Psoas muscle (tissue), 7 donors: ENCODE measurements at regions not wholly inside any gene's neighbourhood (a gene's known extent, or its start where the extent isn't known, plus 50 kb on each side); places are given as distances from the start of the nearest gene placed in this dataset.

ENCODE experiments used
- ATAC-seq, 4 donors: fragments of 200-7000 bp; cut with Tn5 transposase; one replicate each; pipeline ENCODE4 v1.9.1; 2020; ENCODE audit warnings: moderate library complexity in 3 of 4, mild to moderate bottlenecking in 2 of 4
- DNase-seq, 2 donors: peaks; one replicate each; pipeline ENCODE4 v3.0.0-alpha.2; 2020
- H3K27ac ChIP-seq: fragments of 200-600 bp; one replicate; pipeline ENCODE4 v1.8.0; 2022
- H3K27me3 ChIP-seq, 3 donors: fragments of 200-600 bp in 1 of 3; one replicate each; pipeline versions ENCODE4 v1.6.1 to v1.8.0; 2013 to 2022; ENCODE audit warnings: low read length in 2 of 3, mild to moderate bottlenecking in 2 of 3, moderate library complexity in 1 of 3; ENCODE audit not compliant: insufficient read depth in 3 of 3
- H3K36me3 ChIP-seq, 2 donors: fragments of 200-600 bp in 1 of 2; one replicate each; pipeline versions ENCODE4 v1.6.1 to v1.8.0; 2013 to 2022; ENCODE audit warnings: low read depth in 1 of 2, mild to moderate bottlenecking in 1 of 2, moderate library complexity in 1 of 2; ENCODE audit not compliant: insufficient read depth in 1 of 2
- H3K4me1 ChIP-seq: fragments of 200-600 bp; one replicate; pipeline ENCODE4 v1.8.0; 2022
- H3K4me3 ChIP-seq: fragments of 200-600 bp; one replicate; pipeline ENCODE4 v1.8.0; 2022; ENCODE audit warnings: mild to moderate bottlenecking
- H3K9me3 ChIP-seq: fragments of 200-600 bp; one replicate; pipeline ENCODE4 v1.8.0; 2022
- WGBS, 3 donors: extraction: QIAGEN DNeasy Blood & Tissue Kit; methylation state at CpG; one replicate each; pipeline versions ENCODE4 v1.1.6 to v1.1.7; 2013; 5-methylcytosine and 5-hydroxymethylcytosine counted together
- intact Hi-C, 2 donors: fragments of 100-400 bp; cut with DNase I; formaldehyde crosslinking; loops; one replicate each; pipeline versions ENCODE4 v1.11.0 to v1.14.2; 2022
- TF ChIP-seq, protein P1 (sequence below): fragments of 200-600 bp; IDR thresholded peaks from one replicate; pipeline ENCODE4 v1.8.0; 2022; ENCODE audit warnings: antibody characterized with exemption
- donor health status: healthy with polysubstance abuse.
- donor health status: DM: no; HTN: no; CAD: no; lungs with moderate emphysema.
- donor health status: Bipolar disorder and iron deficiency.
- donor health status: healthy.
- donor health status: DM: yes; HTN: yes; CAD: no.
- donor health status: DM: no; HTN: no; CAD: no.
- donor health status: DM: yes; HTN: yes; CAD: no.

GRCh38 chr18:68282232-68282631, 432.7 kb downstream of the TMX3 start:
- Histone ChIP-seq H3K36me3 (no peaks in the 10 kb centered on the region), H3K27me3 (no peaks in the 10 kb centered on the region), H3K4me3 (no peak overlapping the region), H3K4me1 (no peaks in the 10 kb centered on the region), H3K9me3 (no peaks in the 10 kb centered on the region), H3K27ac (no peak overlapping the region)
- TF ChIP-seq, protein P1, sequence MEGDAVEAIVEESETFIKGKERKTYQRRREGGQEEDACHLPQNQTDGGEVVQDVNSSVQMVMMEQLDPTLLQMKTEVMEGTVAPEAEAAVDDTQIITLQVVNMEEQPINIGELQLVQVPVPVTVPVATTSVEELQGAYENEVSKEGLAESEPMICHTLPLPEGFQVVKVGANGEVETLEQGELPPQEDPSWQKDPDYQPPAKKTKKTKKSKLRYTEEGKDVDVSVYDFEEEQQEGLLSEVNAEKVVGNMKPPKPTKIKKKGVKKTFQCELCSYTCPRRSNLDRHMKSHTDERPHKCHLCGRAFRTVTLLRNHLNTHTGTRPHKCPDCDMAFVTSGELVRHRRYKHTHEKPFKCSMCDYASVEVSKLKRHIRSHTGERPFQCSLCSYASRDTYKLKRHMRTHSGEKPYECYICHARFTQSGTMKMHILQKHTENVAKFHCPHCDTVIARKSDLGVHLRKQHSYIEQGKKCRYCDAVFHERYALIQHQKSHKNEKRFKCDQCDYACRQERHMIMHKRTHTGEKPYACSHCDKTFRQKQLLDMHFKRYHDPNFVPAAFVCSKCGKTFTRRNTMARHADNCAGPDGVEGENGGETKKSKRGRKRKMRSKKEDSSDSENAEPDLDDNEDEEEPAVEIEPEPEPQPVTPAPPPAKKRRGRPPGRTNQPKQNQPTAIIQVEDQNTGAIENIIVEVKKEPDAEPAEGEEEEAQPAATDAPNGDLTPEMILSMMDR, result no peak
- ATAC-seq, result no peak
- no peak for DNase-seq
- intact Hi-C loops, result no loop called here
- WGBS, 3 donors, result 55 to 68% (median 57%) methylated on average over 2 of the region's 2 CpGs

GRCh38 chr18:68275616-68276015, 439.3 kb downstream of the TMX3 start:
- H3K4me3 ChIP-seq, result no peak overlapping the region
- DNase-seq (no peak), ATAC-seq (no peak)
- no peaks in the 10 kb centered on the region for H3K36me3 ChIP-seq
- H3K27me3 ChIP-seq, result no peaks in the 10 kb centered on the region
- no peaks in the 10 kb centered on the region for H3K4me1 ChIP-seq
- no peaks in the 10 kb centered on the region for H3K9me3 ChIP-seq
- WGBS, 3 donors, result 0 to 61% (median 48%) methylated on average over 1 of the region's 1 CpG
- TF ChIP-seq, protein P1, result no peak
- intact Hi-C loops, result no loop called here
- H3K27ac ChIP-seq, result no peak overlapping the region

- Histone ChIP-seq H3K4me3 (no peak overlapping the region), H3K36me3 (no peaks in the 10 kb centered on the region), H3K4me1 (no peaks in the 10 kb centered on the region), H3K27me3 (no peaks in the 10 kb centered on the region), H3K9me3 (no peaks in the 10 kb centered on the region), H3K27ac (no peak overlapping the region)
- DNase-seq, result no peak
- WGBS, 3 donors, result 90 to 94% (median 92%) methylated on average over 3 of the region's 3 CpGs
- ATAC-seq, result no peak
- intact Hi-C loops, result no loop called here
- TF ChIP-seq, protein P1, result no peak
These were observed 444.9 kb downstream of the TMX3 start for GRCh38 chr18:68270017-68270416.

DNA sequence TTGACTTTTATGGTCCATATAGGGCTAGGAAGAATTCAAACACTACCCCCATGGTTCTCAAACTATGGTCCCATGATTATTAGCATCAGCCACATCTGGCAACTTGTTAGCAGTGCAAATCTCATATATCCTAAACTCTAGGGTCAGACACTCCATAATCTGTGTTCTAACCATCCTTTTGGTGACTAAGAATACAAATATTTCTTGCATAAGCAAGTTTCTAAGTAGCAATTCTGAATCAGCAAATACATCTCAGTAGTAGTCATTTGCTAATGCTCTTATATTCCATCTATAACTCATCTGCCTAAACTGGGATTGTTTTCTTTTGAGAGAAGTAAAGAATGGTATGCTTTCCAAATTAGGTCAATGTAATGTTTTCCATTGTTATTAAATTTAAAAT, 447.3 kb downstream of the TMX3 start:
- intact Hi-C loops, result no loop called here

GRCh38 chr18:68263481-68263880, 451.4 kb downstream of the TMX3 start:
- H3K9me3 ChIP-seq, result no peaks in the 10 kb centered on the region
- WGBS, 3 donors, result 84 to 90% (median 89%) methylated on average over 5 of the region's 5 CpGs
- ATAC-seq, result no peak
- DNase-seq, result no peak
- TF ChIP-seq, protein P1, result no peak
- no peak overlapping the region for H3K4me3 ChIP-seq
- H3K4me1 ChIP-seq, result no peaks in the 10 kb centered on the region
- H3K27ac ChIP-seq, result no peak overlapping the region
- H3K36me3 ChIP-seq, result no peaks in the 10 kb centered on the region
- intact Hi-C loops, result no loop called here
- no peaks in the 10 kb centered on the region for H3K27me3 ChIP-seq

More for the DNA sequence above, 447.3 kb downstream of the TMX3 start:
- Histone ChIP-seq H3K4me3 (no peak overlapping the region), H3K27me3 (no peaks in the 10 kb centered on the region), H3K36me3 (no peaks in the 10 kb centered on the region), H3K4me1 (no peaks in the 10 kb centered on the region), H3K27ac (no peak overlapping the region), H3K9me3 (no peaks in the 10 kb centered on the region)
- DNase-seq (no peak), ATAC-seq (no peak)
- TF ChIP-seq, protein P1, result no peak
